HL-60 (cell line): ENCODE measurements at regions not wholly inside any gene's neighbourhood (a gene's known extent, or its start where the extent isn't known, plus 50 kb on each side); places are given as distances from the start of the nearest gene placed in this dataset.
"Not testable (repeated sequence)": the region's sequence is repeated elsewhere in the genome, so short reads cannot be mapped to it uniquely, and the experiment has no call there.

Experiments
- DNase-seq, 2 experiments: peaks; one replicate each; pipeline ENCODE4 v3.0.0-alpha.2; 2010 to 2020; ENCODE audit warnings: low read depth in 1 of 2, low spot score in 1 of 2
- H3K27ac ChIP-seq: fragments of 250-450 bp; sonication (Bioruptor Pico); replicated peaks from 2 replicates; pipeline ENCODE4 v1.5.1; 2020; ENCODE audit warnings: mild to moderate bottlenecking, moderate library complexity
- H3K27me3 ChIP-seq: fragments of 250-450 bp; sonication (Bioruptor Pico); 2 replicates; pipeline ENCODE4 v1.5.1; 2021; ENCODE audit warnings: mild to moderate bottlenecking, moderate library complexity; ENCODE audit not compliant: insufficient read depth, poor library complexity, severe bottlenecking
- H3K4me3 ChIP-seq: replicated peaks from 2 replicates; pipeline ENCODE4 v1.5.1; 2011; ENCODE audit warnings: mild to moderate bottlenecking, control low read depth, low read length; ENCODE audit not compliant: insufficient read depth
- CTCF ChIP-seq: IDR thresholded peaks from one replicate; pipeline ENCODE4 v1.5.1; 2011; ENCODE audit warnings: low read length, control low read depth, inconsistent platforms; ENCODE audit not compliant: insufficient read depth
- GABPA ChIP-seq: IDR thresholded peaks from 2 replicates; pipeline ENCODE4 v1.6.1; 2012; ENCODE audit warnings: low read depth
- POLR2AphosphoS5 ChIP-seq: IDR thresholded peaks from 2 replicates; pipeline ENCODE4 v1.6.1; 2012; ENCODE audit warnings: low read depth
- REST ChIP-seq: IDR thresholded peaks from 2 replicates; pipeline ENCODE4 v1.6.1; 2012; ENCODE audit warnings: low read depth; ENCODE audit not compliant: insufficient replicate concordance
- SPI1 ChIP-seq: IDR thresholded peaks from 2 replicates; pipeline ENCODE4 v1.6.1; 2012; ENCODE audit warnings: low read depth, mild to moderate bottlenecking, borderline replicate concordance

GRCh38 chr3:36065321-36065720, 315.0 kb upstream of the STAC start:
- no peak overlapping the region for H3K4me3 ChIP-seq
- no peak for DNase-seq
- no peaks in the 10 kb centered on the region for H3K27me3 ChIP-seq
- no peak overlapping the region for H3K27ac ChIP-seq
- no peak for TF ChIP-seq POLR2AphosphoS5
- TF ChIP-seq REST, result no peak
- no peak for TF ChIP-seq SPI1
- no peak for TF ChIP-seq GABPA
- no peak for TF ChIP-seq CTCF

- no peak for DNase-seq
- no peak overlapping the region for H3K4me3 ChIP-seq
- H3K27ac ChIP-seq, result no peak overlapping the region
- no peaks in the 10 kb centered on the region for H3K27me3 ChIP-seq
- TF ChIP-seq GABPA (no peak), CTCF (no peak), SPI1 (no peak), REST (no peak), POLR2AphosphoS5 (no peak)
Measured at GRCh38 chr3:36075491-36075890, 304.8 kb upstream of the STAC start.

- no peak for DNase-seq
- H3K27me3 ChIP-seq, result no peaks in the 10 kb centered on the region
- no peak overlapping the region for H3K27ac ChIP-seq
- no peak overlapping the region for H3K4me3 ChIP-seq
- TF ChIP-seq CTCF (no peak), REST (no peak), GABPA (no peak), POLR2AphosphoS5 (no peak), SPI1 (no peak)
Measured at GRCh38 chr3:36077320-36077719, 303.0 kb upstream of the STAC start.

DNA sequence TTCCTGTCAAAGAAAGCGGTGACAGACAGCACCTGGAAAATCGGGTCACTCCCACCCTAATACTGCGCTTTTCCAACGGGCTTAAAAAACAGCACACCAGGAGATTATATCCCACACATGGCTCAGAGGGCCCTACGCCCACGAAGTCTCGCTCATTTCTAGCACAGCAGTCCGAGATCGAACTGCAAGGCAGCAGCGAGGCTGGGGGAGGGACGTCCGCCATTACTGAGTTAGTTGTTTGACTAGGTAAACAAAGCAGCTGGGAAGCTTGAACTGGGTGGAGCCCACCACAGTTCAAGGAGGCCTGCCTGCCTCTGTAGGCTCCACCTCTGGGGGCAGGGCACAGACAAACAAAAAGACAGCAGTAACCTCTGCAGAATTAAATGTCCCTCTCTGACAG, 297.3 kb upstream of the STAC start:
- H3K27ac ChIP-seq, H3K27me3 ChIP-seq, DNase-seq, H3K4me3 ChIP-seq: not testable (repeated sequence)
